ENCODE measurements at regions not wholly inside any gene's neighbourhood (a gene's known extent, or its start where the extent isn't known, plus 50 kb on each side); places are given as distances from the start of the nearest gene placed in this dataset.

DNA sequence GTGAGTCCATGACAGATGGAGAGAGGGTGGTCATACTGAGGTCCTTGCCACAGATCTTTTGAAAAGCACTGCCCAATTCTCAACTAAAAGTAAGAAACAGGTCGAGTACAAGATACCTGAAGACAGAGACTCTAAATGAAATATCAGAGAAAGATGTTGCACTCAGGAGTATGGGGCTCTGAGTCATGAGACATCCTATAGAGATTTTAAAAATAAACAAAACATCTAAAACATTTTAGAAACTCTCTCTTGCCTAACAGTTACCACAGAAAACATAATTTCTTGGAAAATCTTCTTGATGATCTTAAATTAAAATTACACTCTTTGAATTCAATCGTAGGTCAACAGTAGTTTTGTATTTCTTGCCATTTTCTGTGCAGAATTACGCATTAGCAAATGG is 348.9 kb upstream of the MARCKS start:
- Histone ChIP-seq H3K9me3 (no peaks in the 10 kb centered on the region), H3K4me1 (ENCODE audit: control insufficient read depth in 1 of 2, insufficient read depth in 2 of 2, low read depth in 1 of 2, low read length in 1 of 2) (no peaks in the 10 kb centered on the region), H3K4me2 (no peak overlapping the region), H3K79me2 (ENCODE audit: insufficient read depth) (no peaks in the 10 kb centered on the region), H3K9ac (no peak overlapping the region), H2AFZ (ENCODE audit: low read depth) (no peak overlapping the region), H3K4me3 (ENCODE audit: low read depth in 2 of 2, low read length in 1 of 2) (no peak overlapping the region), H3K9me2 (no peaks in the 10 kb centered on the region), H3K27me3 (ENCODE audit: insufficient read depth) (no peaks in the 10 kb centered on the region), H3F3A (replicated peaks; ENCODE audit: insufficient read depth) (no peaks in the 10 kb centered on the region), H3K36me3 (replicated peaks in 1 of 2; ENCODE audit: control insufficient read depth in 1 of 2, insufficient read depth in 2 of 2, low read length in 1 of 2) (no peaks in the 10 kb centered on the region), H3K27ac (ENCODE audit: low read depth in 2 of 2, low read length in 1 of 2) (no peak overlapping the region), H4K20me1 (ENCODE audit: insufficient read depth) (no peaks in the 10 kb centered on the region)
- ChIA-PET CTCF (no interaction called here), POLR2A (no interaction called here)
- WGBS (ENCODE audit: low lambda C conversion rate), result 62% methylated on average over 3 of the region's 3 CpGs
- no peak for DNase-seq
- TF ChIP-seq NRF1 (IDR thresholded peaks at IDR 0.05; ENCODE audit: low read depth, low read length), result no peak
- TF ChIP-seq CTCF (IDR thresholded peaks at IDR 0.05), result no peak
- TF ChIP-seq EZH2phosphoT487 (IDR thresholded peaks at IDR 0.05; ENCODE audit: borderline replicate concordance, low read depth), result no peak
- no peak for TF ChIP-seq EP300 (IDR thresholded peaks at IDR 0.05; ENCODE audit: borderline replicate concordance in 1 of 2, low read depth in 1 of 2, low read length in 1 of 2)
- no peak for TF ChIP-seq TEAD4 (IDR thresholded peaks at IDR 0.05; ENCODE audit: borderline replicate concordance, insufficient read depth)

GRCh38 chr6:113511100-113511499 is 346.0 kb upstream of the MARCKS start:
- DNase-seq, result no peak
- Histone ChIP-seq H3K79me2 (ENCODE audit: insufficient read depth) (no peaks in the 10 kb centered on the region), H3K27me3 (ENCODE audit: insufficient read depth) (no peaks in the 10 kb centered on the region), H2AFZ (ENCODE audit: low read depth) (no peak overlapping the region), H3K9me3 (no peaks in the 10 kb centered on the region), H4K20me1 (ENCODE audit: insufficient read depth) (no peaks in the 10 kb centered on the region), H3K4me3 (ENCODE audit: low read depth in 2 of 2, low read length in 1 of 2) (no peak overlapping the region), H3K9me2 (no peaks in the 10 kb centered on the region), H3F3A (replicated peaks; ENCODE audit: insufficient read depth) (peaks cover 4% of the 10 kb centered on the region), H3K9ac (no peak overlapping the region), H3K36me3 (replicated peaks in 1 of 2; ENCODE audit: control insufficient read depth in 1 of 2, insufficient read depth in 2 of 2, low read length in 1 of 2) (no peaks in the 10 kb centered on the region), H3K4me1 (ENCODE audit: control insufficient read depth in 1 of 2, insufficient read depth in 2 of 2, low read depth in 1 of 2, low read length in 1 of 2) (no peaks in the 10 kb centered on the region), H3K27ac (ENCODE audit: low read depth in 2 of 2, low read length in 1 of 2) (no peak overlapping the region), H3K4me2 (no peak overlapping the region)
- 82% methylated on average over 2 of the region's 2 CpGs for WGBS (ENCODE audit: low lambda C conversion rate)
- ChIA-PET POLR2A (no interaction called here), CTCF (interaction anchor here (0.6 kb wide), 1 partner anchor 470 kb away, joined by 3 read pairs; no protein-coding TSS in a partner anchor)
- no peak for TF ChIP-seq ELF1 (IDR thresholded peaks at IDR 0.05)

DNA sequence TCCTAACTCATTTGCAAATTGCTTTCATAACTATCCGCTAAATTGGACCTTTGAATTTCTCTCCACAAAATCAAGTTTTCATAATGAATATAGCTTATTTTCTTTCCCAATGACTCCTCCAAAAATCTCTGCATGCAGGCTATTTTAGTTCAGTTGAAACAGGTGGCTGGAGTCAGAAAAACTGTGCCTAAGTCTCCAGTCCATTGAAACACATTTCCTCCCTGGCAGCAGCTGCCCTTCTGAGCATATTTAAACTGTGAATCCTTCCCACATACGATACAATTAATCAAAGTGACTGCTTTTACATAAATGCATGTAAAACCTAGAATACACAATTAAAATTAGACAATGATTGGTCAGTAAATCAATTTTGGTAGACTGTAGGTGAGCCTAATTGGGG is 344.6 kb upstream of the MARCKS start:
- Histone ChIP-seq H3F3A (replicated peaks; ENCODE audit: insufficient read depth) (peaks cover 4% of the 10 kb centered on the region), H3K79me2 (ENCODE audit: insufficient read depth) (no peaks in the 10 kb centered on the region), H3K9me3 (no peaks in the 10 kb centered on the region), H3K4me2 (no peak overlapping the region), H3K27me3 (ENCODE audit: insufficient read depth) (no peaks in the 10 kb centered on the region), H2AFZ (ENCODE audit: low read depth) (no peak overlapping the region), H3K9me2 (no peaks in the 10 kb centered on the region), H3K27ac (ENCODE audit: low read depth in 2 of 2, low read length in 1 of 2) (no peak overlapping the region), H4K20me1 (ENCODE audit: insufficient read depth) (no peaks in the 10 kb centered on the region), H3K36me3 (replicated peaks in 1 of 2; ENCODE audit: control insufficient read depth in 1 of 2, insufficient read depth in 2 of 2, low read length in 1 of 2) (no peaks in the 10 kb centered on the region), H3K4me3 (ENCODE audit: low read depth in 2 of 2, low read length in 1 of 2) (no peak overlapping the region), H3K9ac (no peak overlapping the region), H3K4me1 (ENCODE audit: control insufficient read depth in 1 of 2, insufficient read depth in 2 of 2, low read depth in 1 of 2, low read length in 1 of 2) (no peaks in the 10 kb centered on the region)
- ChIA-PET POLR2A (no interaction called here), CTCF (no interaction called here)
- WGBS (ENCODE audit: low lambda C conversion rate), result 86% methylated on average over 2 of the region's 2 CpGs
- DNase-seq, result no peak
- TF ChIP-seq, protein P1, sequence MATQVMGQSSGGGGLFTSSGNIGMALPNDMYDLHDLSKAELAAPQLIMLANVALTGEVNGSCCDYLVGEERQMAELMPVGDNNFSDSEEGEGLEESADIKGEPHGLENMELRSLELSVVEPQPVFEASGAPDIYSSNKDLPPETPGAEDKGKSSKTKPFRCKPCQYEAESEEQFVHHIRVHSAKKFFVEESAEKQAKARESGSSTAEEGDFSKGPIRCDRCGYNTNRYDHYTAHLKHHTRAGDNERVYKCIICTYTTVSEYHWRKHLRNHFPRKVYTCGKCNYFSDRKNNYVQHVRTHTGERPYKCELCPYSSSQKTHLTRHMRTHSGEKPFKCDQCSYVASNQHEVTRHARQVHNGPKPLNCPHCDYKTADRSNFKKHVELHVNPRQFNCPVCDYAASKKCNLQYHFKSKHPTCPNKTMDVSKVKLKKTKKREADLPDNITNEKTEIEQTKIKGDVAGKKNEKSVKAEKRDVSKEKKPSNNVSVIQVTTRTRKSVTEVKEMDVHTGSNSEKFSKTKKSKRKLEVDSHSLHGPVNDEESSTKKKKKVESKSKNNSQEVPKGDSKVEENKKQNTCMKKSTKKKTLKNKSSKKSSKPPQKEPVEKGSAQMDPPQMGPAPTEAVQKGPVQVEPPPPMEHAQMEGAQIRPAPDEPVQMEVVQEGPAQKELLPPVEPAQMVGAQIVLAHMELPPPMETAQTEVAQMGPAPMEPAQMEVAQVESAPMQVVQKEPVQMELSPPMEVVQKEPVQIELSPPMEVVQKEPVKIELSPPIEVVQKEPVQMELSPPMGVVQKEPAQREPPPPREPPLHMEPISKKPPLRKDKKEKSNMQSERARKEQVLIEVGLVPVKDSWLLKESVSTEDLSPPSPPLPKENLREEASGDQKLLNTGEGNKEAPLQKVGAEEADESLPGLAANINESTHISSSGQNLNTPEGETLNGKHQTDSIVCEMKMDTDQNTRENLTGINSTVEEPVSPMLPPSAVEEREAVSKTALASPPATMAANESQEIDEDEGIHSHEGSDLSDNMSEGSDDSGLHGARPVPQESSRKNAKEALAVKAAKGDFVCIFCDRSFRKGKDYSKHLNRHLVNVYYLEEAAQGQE (IDR thresholded peaks at IDR 0.05; ENCODE audit: low read depth, low read length), result no peak
- TF ChIP-seq RCOR1 (IDR thresholded peaks at IDR 0.05; ENCODE audit: low read length), result no peak
- no peak for TF ChIP-seq TCF12 (IDR thresholded peaks at IDR 0.05)
- TF ChIP-seq GATA2 (CRISPR knock-in tag; IDR thresholded peaks at IDR 0.05), result no peak
- TF ChIP-seq, protein P2, sequence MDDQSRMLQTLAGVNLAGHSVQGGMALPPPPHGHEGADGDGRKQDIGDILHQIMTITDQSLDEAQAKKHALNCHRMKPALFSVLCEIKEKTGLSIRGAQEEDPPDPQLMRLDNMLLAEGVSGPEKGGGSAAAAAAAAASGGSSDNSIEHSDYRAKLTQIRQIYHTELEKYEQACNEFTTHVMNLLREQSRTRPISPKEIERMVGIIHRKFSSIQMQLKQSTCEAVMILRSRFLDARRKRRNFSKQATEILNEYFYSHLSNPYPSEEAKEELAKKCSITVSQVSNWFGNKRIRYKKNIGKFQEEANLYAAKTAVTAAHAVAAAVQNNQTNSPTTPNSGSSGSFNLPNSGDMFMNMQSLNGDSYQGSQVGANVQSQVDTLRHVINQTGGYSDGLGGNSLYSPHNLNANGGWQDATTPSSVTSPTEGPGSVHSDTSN (IDR thresholded peaks at IDR 0.05), result no peak
- no peak for TF ChIP-seq POLR2AphosphoS5 (IDR thresholded peaks at IDR 0.05; ENCODE audit: low read depth, low read length)
- TF ChIP-seq EZH2phosphoT487 (IDR thresholded peaks at IDR 0.05; ENCODE audit: borderline replicate concordance, low read depth), result no peak
- no peak for TF ChIP-seq MAX (IDR thresholded peaks at IDR 0.05; ENCODE audit: low read depth)
- TF ChIP-seq NFIC (IDR thresholded peaks at IDR 0.05; ENCODE audit: borderline replicate concordance), result no peak
- TF ChIP-seq MEF2A (IDR thresholded peaks at IDR 0.05; ENCODE audit: borderline replicate concordance, low read depth), result no peak
- TF ChIP-seq IRF3 (IDR thresholded peaks at IDR 0.05; ENCODE audit: low read depth, low read length), result no peak

Data from SK-N-SH (cell line).